GM12875 (cell line): ENCODE measurements at regions not wholly inside any gene's neighbourhood (a gene's known extent, or its start where the extent isn't known, plus 50 kb on each side); places are given as distances from the start of the nearest gene placed in this dataset.

ENCODE experiments used
- H3K4me3 ChIP-seq: one replicate; pipeline ENCODE4 v1.5.1; 2011; ENCODE audit warnings: low read depth, low read length, control low read depth
- TF ChIP-seq, protein P1 (sequence below): IDR thresholded peaks from 2 replicates; pipeline ENCODE4 v1.5.1; 2011; ENCODE audit warnings: low read depth, mild to moderate bottlenecking, control low read depth, inconsistent platforms, low read length, moderate library complexity, borderline replicate concordance; ENCODE audit not compliant: insufficient read depth

DNA sequence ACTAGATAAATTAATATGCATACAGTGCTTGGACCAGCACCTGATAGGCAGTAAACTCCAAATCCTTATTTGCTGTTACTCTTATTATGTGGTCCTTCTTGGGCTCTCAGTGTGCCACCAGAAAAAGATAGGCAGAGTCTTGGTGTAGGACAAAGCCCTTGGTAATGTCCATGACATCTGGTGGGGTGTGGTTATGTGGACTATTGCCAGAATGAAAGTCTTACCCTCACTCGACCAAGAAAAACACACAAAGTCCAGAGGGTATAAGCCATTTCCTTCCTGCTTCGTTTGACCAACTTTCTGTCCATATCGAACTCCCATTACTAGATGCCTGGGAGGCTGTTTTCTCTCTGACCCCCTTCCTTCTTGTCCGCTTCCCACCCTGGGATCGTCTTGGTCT is 140.9 kb downstream of the UTP18 start:
- TF ChIP-seq, protein P1, sequence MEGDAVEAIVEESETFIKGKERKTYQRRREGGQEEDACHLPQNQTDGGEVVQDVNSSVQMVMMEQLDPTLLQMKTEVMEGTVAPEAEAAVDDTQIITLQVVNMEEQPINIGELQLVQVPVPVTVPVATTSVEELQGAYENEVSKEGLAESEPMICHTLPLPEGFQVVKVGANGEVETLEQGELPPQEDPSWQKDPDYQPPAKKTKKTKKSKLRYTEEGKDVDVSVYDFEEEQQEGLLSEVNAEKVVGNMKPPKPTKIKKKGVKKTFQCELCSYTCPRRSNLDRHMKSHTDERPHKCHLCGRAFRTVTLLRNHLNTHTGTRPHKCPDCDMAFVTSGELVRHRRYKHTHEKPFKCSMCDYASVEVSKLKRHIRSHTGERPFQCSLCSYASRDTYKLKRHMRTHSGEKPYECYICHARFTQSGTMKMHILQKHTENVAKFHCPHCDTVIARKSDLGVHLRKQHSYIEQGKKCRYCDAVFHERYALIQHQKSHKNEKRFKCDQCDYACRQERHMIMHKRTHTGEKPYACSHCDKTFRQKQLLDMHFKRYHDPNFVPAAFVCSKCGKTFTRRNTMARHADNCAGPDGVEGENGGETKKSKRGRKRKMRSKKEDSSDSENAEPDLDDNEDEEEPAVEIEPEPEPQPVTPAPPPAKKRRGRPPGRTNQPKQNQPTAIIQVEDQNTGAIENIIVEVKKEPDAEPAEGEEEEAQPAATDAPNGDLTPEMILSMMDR: no peak
- no peak overlapping the region for H3K4me3 ChIP-seq

DNA sequence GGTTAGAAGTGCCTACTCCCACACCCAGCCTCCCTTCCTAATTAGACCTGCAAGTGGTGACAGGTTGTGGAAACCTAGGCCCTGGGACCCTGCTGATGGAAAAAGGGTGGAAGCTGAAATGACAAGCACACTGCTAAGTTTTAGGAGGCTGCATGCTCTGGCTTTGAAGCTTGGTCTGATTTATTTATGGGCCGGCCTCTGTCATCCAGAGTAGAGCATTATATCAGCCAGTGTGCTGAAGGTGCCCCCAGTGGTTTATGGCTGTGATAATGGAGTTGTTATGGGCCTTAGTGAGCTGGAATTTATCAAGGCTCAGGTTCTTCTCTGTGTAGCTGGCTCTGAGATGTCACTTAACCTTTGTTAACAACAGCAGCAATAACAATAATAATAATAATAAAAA is 142.6 kb downstream of the UTP18 start:
- TF ChIP-seq, protein P1: no peak
- H3K4me3 ChIP-seq: no peak overlapping the region

DNA sequence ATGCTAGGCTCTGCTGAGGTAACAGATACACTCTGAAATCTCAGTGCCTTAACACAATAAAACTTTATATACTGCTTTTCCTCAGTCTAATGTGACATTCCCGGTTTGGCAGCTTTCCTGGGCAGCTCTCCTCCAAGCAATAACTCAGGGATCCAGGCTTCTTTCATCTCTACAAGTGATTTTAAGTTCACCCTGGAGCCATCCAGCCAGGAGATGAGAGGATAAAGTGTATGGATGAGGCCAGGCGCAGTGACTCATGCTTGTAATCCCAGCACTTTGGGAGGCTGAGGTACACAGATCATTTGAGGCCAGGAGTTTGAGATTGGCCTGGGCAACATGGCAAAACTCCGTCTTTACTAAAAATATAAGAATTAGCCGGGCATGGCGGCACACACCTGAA is 147.2 kb downstream of the UTP18 start:
- TF ChIP-seq, protein P1: no peak
- H3K4me3 ChIP-seq: no peak overlapping the region

DNA sequence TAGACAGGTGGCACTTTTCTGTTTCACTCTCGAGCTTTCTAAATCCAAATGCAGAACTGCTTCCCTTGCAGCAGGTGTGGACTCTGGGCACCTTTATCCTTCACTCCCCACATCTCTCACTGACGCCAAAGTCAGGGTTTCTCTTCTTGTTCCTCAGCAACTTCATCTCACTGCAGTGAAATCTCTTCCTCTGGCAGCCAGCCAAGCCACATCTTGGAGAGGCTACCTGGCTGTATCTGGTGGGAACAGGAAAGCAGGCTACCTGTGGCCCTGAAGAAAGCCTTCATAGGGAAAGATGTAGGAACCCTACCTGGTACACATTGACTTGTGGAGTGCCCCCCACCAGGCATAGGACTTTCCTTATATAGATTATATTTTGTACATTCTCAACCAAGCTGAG is 159.1 kb downstream of the UTP18 start:
- TF ChIP-seq, protein P1: no peak
- no peak overlapping the region for H3K4me3 ChIP-seq

DNA sequence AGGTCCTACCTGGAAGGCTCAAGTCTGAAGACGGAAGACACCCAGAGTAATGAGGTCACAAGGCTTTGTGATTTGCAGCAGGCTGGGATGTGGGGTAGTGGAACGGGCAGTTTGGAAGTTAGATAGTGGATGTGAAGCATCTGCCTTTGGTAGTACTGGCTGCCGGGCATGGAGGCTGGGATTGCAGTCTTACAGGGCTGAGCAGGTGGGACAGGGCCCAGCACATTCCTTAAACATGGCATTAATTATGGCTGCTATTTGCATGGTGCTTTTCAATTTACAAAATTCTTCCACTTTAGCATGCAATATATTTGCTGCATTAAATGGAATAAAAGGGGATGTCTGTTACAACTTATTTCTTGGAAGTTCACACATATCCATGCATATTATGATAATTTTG is 161.2 kb downstream of the UTP18 start:
- H3K4me3 ChIP-seq: no peak overlapping the region
- TF ChIP-seq, protein P1: no peak

DNA sequence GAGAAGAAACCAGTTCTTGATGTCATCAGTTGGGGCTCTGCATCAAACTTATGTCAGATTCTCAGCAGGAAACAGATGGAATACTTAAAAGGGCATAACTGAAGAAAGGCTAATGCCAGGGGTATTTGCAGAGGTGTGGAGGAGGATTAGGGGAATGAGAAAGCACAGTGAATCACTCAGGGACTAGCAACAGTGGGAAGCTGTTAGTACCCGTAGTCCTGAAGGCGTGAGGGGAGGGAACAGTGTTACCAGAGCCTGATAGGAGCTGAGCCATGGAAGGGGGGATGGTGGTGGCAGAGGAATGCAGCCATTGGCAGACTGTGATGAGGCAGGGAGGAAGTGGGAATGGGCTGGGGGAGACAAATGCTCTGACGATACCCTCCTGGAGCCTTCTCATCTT is 162.3 kb downstream of the UTP18 start:
- no peak overlapping the region for H3K4me3 ChIP-seq
- TF ChIP-seq, protein P1: no peak

DNA sequence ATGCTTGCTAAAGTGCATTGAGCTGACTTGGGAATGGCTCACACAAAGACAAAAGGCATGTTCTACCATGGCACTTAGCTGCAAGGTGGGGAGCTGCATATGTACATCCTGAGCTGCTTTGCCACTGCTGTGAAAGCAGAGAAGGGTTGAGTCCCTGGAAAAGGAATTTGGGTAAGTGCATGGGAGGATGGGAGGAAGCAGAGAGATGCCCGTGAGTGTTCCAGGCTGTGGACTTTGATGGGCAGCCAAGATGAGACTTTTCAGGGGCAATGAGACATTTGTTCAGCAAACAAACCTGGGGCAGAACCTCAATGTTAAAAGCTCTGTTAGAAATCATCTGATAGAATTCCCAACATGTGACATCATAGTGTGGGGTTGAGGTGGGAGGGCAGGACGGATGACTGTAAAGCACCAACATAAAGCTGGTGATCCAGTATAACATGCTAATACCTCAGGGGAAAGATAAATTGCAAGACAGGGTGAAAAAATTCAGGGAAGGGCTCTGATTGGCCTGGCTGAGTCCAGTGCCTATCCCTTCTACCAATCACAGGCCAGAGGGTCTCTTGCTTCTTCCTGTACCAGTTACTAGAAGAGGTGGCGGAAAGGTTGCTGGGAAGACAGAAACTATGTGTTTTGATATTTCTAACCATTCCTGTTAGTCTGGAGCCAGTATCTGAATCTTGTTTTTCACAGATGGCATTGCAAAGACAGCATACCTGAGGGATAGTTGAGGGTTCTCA is 163.2 kb downstream of the UTP18 start:
- H3K4me3 ChIP-seq: no peak overlapping the region

More for the DNA sequence above, 163.2 kb downstream of the UTP18 start:
- TF ChIP-seq, protein P1: no peak
